ENCODE measurements at regions not wholly inside any gene's neighbourhood (a gene's known extent, or its start where the extent isn't known, plus 50 kb on each side); places are given as distances from the start of the nearest gene placed in this dataset.

DNA sequence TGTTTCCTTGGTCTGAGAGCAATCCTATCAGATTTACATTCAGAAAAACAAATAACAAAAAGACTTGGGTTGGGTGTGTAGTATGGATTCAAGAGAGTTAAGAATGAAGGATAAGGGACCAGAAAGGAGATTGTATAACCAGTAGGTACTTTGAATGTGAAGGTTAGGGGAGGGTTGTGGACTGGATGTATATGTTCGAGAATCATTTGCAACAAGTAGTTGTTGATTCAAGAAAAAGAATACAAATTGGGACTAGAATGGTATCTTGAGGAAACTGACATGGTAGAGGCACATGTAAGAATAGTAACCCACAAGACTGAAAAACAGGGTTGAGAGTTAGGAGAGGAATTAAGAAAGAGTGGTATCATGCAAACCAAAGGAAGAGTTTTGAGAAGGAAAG, 240.0 kb upstream of the PPP1R3A start:
- TF ChIP-seq, protein P1, sequence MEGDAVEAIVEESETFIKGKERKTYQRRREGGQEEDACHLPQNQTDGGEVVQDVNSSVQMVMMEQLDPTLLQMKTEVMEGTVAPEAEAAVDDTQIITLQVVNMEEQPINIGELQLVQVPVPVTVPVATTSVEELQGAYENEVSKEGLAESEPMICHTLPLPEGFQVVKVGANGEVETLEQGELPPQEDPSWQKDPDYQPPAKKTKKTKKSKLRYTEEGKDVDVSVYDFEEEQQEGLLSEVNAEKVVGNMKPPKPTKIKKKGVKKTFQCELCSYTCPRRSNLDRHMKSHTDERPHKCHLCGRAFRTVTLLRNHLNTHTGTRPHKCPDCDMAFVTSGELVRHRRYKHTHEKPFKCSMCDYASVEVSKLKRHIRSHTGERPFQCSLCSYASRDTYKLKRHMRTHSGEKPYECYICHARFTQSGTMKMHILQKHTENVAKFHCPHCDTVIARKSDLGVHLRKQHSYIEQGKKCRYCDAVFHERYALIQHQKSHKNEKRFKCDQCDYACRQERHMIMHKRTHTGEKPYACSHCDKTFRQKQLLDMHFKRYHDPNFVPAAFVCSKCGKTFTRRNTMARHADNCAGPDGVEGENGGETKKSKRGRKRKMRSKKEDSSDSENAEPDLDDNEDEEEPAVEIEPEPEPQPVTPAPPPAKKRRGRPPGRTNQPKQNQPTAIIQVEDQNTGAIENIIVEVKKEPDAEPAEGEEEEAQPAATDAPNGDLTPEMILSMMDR (IDR thresholded peaks at IDR 0.05) = no peak
- no peak for TF ChIP-seq ZFX (IDR thresholded peaks at IDR 0.05; ENCODE audit: borderline replicate concordance)
